IPS DF 19.7 (cell line): ENCODE measurements at regions not wholly inside any gene's neighbourhood (a gene's known extent, or its start where the extent isn't known, plus 50 kb on each side); places are given as distances from the start of the nearest gene placed in this dataset.

ENCODE experiments used
- DNase-seq: peaks from one replicate; pipeline ENCODE4 v3.0.0-alpha.2; 2013; ENCODE audit warnings: low read depth, low spot score

DNA sequence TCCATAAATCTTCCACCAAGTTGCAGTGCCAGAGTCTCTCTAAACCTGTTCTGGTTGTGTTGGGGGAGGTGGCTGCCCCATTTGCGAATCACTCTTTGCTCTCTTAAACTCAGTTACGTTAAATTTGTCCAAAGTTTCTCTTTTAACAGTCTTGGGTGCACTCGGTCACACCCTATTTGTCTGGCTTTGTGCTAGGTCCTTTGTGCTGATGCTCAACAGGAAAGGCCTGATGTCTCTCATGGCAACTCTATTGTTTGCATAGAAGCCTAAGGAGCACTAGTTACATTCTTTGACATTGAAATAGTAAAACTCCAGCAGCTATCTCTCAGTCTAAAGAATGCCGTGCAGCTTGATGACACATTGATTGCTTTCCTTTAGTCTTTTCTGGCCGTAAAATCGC is 105.1 kb downstream of the TRMT11 start:
- no peak for DNase-seq

GRCh38 chr6:126093108-126093507 is 106.8 kb downstream of the TRMT11 start:
- DNase-seq = no peak

DNA sequence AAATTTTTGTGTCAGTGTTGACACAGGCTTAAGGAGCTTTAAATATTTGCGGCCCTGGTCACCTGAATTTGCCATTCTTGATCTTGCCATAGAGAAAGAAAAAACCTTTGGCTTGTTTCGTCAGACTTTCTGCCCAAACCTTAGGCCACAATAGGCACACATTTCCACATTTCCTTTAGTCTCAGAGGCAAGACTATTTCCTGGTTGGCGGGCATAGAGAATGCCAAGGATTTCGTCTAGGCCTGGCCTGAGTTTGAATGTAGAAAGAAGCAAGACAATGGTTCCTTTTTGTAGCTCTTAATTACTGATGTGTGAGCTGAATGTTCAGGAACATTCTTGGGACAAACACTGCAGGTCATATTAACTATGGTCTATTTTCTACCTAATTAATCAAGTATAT is 108.1 kb downstream of the TRMT11 start:
- DNase-seq = no peak

GRCh38 chr6:126100386-126100785 is 114.0 kb downstream of the TRMT11 start:
- DNase-seq = no peak

GRCh38 chr6:126102358-126102757 is 116.0 kb downstream of the TRMT11 start:
- no peak for DNase-seq

GRCh38 chr6:126103993-126104392 is 117.7 kb downstream of the TRMT11 start:
- no peak for DNase-seq

DNA sequence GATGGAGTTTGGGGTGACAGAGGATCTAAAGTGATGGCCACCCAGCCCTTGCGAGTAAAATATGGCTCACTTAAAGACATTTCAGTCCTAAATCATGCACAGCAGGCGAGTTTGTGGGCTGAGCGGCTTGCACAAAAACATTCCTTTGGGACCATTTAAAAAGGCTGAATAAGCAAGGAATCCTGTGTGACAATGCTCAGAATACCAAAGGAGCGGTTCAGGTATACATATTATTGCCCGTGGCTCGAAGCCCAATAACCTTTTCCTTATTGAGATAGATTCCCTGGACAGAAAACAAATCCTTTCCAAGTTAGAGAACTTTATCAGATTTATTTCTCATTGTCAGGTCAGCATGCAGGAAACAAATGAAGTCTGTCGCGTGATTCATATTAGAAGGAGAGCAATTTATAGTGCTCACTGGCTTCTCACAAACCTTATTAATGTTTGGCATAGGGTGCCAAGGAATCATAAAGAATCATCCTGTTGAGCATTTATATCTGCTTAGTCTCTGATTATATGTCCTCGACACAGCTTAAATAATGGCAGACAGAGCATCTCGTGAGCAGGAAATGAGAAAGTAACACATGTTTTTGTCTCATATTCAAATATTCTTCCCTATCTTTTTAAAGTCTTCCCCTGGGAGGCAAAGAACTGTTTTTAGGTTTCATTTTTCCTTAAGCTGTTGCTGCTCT is 121.3 kb downstream of the TRMT11 start:
- DNase-seq = no peak

DNA sequence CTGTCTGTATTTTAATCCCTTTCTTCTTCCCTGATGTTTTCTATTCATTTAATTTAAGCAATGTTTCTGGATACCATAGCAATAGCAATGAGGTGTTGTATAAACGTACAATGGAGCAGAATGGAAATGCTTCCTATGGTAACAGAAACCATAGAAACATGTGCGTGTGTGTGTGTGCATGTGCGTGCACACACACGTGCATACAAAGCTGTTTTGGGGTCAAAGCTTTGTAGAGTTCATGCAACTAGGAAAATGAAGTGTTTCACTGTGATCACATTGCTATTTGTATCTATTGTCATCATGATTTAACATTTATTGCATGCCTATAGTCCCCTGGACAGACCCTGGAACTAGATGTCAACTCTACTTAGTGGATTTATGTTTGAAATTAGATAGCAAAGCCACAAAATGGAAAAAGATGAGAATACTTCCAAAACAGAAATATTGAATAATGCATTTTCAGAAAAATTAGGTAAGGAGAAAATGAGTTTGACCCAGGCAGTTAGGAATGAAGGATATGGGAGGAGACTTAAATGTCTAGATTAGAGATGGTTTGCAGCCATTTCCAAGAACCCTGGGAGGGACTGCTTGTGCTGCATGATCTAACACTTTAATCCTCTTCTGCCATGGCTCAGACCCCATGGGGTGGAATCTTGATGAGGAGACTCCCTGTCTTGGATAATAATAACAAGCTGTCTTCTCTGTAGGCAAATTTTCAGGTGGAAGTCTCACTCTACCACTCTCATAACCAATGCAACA is 124.4 kb downstream of the TRMT11 start:
- no peak for DNase-seq

DNA sequence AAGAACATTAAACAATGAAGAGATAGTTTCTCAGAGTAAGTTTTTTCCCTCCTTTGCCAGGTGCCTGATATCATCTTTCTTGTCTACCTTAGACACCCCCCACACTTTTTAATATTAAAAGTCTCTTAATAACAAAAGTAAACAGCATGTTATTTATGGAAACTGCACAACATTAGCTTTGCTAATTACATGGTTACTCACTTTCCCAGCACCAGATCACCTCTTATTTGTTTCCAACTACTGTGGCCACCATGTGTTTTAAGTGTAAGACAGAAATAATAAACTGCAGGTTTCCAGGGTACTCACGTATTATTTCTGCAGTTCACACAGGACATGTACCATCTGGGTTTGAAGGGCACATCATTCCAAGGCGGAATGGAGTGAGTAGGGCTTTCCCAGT is 125.0 kb downstream of the TRMT11 start:
- no peak for DNase-seq

GRCh38 chr6:126112171-126112632 is 125.9 kb downstream of the TRMT11 start:
- no peak for DNase-seq

DNA sequence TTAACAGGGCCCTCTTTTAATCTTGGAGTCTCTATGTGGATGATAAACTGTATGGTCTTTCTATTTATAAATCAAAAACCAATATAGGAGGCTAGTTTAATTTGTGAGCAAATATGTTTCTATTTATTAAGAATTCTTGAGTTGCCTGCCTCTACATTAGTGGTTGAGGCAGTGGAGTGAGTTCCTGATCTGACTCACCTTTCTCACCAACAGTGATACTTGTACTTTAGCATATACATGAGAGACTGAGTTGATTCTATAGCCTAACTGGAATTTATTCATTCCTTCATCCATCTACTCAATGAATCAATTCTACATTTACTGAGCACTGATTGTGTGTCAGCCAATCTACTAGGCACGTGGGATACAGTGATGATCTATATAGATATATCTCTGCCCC is 126.9 kb downstream of the TRMT11 start:
- no peak for DNase-seq

GRCh38 chr6:126117251-126117650 is 130.9 kb downstream of the TRMT11 start:
- DNase-seq = no peak

GRCh38 chr6:126118058-126118755 is 131.9 kb downstream of the TRMT11 start:
- no peak for DNase-seq

DNA sequence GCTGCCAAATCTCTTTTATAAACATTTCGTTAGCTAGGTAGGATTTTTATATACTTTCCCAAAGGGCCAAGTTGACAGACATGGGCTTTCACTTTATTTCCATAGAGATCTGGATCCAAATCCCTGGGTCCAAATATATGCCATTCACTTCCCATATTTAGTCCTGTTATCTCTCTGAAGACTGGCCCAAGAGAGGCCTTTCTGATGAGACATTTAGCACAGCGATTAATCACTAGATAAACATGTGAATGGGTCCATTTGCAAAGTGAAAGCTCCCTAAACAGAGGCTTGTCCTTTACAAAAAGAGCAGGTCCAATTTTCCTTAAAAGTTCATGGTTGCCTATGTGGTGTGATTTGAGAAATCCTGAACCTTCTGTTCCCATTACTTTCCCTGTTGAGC is 132.6 kb downstream of the TRMT11 start:
- DNase-seq = no peak

GRCh38 chr6:126123226-126123625 is 136.9 kb downstream of the TRMT11 start:
- DNase-seq = no peak

DNA sequence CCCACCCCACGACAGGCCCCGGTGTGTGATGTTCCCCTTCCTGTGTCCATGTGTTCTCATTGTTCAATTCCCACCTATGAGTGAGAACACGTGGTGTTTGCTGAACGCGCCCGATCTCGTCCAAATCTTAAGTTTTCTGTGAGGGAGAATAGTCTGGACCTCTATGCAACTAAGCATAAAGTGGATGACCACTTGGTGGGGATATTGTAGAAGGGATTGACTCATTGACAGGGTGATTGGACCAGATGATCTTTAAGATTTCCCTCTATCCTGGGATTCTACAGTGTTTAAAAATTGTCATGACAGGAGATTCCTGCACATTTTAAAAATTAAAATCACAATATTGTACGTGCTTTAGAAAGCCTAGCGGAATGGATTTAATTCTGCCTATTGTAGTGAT is 141.3 kb downstream of the TRMT11 start:
- no peak for DNase-seq

GRCh38 chr6:126131246-126131645 is 144.9 kb downstream of the TRMT11 start:
- no peak for DNase-seq

DNA sequence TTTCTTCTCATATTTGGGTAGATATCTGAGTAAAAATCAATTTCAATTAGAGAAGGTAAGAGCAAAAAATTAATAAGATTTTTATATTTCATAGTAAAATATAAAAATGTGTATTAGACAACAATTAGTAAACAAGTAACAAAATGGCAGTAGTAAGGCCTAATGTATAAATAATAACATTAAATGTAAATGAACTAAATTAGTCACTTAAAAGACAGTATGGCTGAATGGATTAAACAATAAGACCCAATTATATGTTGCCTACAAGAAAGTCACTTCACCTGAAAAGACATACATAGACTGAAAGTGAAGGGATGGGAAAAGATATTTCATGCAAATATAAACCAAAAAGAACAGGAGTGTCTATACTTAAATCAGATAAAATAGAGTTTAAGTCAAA is 147.6 kb downstream of the TRMT11 start:
- no peak for DNase-seq

- no peak for DNase-seq
These were observed 148.2 kb downstream of the TRMT11 start for GRCh38 chr6:126134491-126134890.

DNA sequence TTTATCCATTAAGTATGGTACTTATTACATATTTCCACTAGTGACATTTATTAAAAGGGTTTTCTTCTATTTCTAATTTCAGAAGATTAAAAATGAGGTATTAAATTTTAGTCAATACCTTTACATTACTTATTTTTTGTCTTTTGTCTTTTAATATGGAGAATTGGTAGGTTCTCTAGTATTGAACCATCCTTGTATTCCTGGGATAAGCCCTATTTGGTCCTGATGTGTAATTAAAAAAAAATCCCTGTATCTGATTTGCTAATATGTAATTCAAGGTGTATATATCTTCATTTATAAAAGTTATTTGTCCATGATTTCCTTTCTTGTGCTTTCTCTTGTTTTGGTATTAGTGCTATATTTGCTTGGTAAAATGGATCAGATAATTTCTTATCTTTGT is 153.7 kb downstream of the TRMT11 start:
- DNase-seq = no peak

DNA sequence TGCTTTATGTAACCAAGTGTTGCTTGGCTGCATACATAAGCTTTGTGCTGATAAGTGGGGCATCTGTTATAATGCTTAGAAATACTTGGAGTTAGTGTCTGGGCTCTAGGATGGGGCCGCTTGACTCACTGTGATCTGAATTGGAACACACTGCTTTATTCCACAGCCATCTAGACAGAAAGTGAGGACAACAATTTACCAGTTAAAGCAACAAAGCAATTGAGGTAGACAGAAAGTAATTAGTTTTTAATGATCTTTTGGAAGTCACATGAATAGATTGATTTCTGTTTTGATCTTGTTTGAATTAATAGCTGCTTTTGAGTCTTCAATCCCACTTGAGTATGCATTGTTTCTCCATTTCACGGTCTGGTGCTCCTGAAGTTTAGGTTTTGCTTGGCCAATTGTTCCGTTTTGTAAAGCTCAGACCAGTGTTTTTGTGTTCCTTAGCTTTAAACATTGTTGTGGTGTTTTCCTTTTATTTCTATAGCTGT is 157.5 kb downstream of the TRMT11 start:
- no peak for DNase-seq

- DNase-seq = no peak
These were observed 159.0 kb downstream of the TRMT11 start for GRCh38 chr6:126145351-126145750.
